ENCODE measurements at regions not wholly inside any gene's neighbourhood (a gene's known extent, or its start where the extent isn't known, plus 50 kb on each side); places are given as distances from the start of the nearest gene placed in this dataset.

- TF ChIP-seq CTCF (IDR thresholded peaks at IDR 0.05) (no peak), POLR2A (IDR thresholded peaks at IDR 0.05) (no peak)
Observed at GRCh38 chr3:23735535-23736326, 70.0 kb upstream of the UBE2E1 start.
